Chondrocyte (in vitro differentiated cells): ENCODE measurements at regions not wholly inside any gene's neighbourhood (a gene's known extent, or its start where the extent isn't known, plus 50 kb on each side); places are given as distances from the start of the nearest gene placed in this dataset.

Experiments
- DNase-seq: peaks from one replicate; pipeline ENCODE4 v3.0.0; 2021; ENCODE audit warnings: mixed read lengths, low spot score
- H3K27ac Mint-ChIP-seq: one replicate; pipeline ENCODE4 v1.8.0; 2021; ENCODE audit warnings: mild to moderate bottlenecking, moderate library complexity, mixed read lengths; ENCODE audit not compliant: unreplicated experiment
- H3K27me3 Mint-ChIP-seq: 2 replicates; pipeline ENCODE4 v1.8.0; 2021; ENCODE audit warnings: low read depth, mixed read lengths
- H3K36me3 Mint-ChIP-seq: 2 replicates; pipeline ENCODE4 v1.8.0; 2021; ENCODE audit warnings: low read depth, mixed read lengths
- H3K4me1 Mint-ChIP-seq: 2 replicates; pipeline ENCODE4 v1.8.0; 2021; ENCODE audit warnings: low read depth, mild to moderate bottlenecking, mixed read lengths
- H3K4me3 Mint-ChIP-seq: one replicate; pipeline ENCODE4 v1.8.0; 2021; ENCODE audit warnings: mild to moderate bottlenecking, moderate library complexity, mixed read lengths; ENCODE audit not compliant: unreplicated experiment
- H3K9me3 Mint-ChIP-seq: 2 replicates; pipeline ENCODE4 v1.8.0; 2021; ENCODE audit warnings: low read depth, mixed read lengths
- TF ChIP-seq, protein P1 (sequence below): fragments of 200-600 bp; sonication (generic); IDR thresholded peaks from 2 replicates; pipeline ENCODE4 v1.5.0; 2021; ENCODE audit warnings: antibody characterized with exemption, mild to moderate bottlenecking, moderate library complexity

DNA sequence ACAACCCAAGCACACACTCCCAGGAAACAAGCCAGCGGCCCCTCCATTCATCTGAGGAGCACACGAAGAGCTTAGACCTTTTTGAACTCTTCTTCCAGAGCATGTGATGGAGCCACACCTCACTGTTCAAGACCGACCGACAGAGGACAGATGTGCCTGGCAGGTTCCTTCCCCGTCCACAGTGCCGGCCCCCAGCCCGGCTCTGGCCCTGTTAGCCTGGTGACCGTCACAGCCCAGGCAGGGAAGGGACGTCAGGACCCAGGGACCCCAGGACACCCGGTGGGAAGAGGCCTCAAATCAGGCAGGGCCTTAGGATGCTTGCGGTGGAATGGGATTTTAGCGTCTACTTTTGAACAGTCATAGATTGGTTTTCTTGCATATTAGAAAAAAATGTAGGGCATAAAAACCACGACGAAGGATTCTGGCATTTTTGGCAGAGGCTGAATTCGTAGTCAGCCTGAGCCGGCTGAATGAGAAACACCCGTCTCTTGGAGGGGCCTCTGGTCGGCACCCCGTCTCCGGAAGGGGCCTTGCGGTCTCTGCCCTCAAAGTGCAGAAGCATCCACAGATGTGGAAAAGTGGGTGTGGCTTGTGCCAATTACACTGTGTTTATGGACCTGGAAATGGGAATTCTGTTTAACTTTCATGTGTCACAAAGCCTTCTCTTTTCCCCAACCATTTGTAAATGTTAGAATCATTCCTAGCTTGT lies 79.3 kb downstream of the SIK1 start:
- Mint-ChIP-seq H3K27ac (no peak overlapping the region), H3K36me3 (no peaks in the 10 kb centered on the region), H3K9me3 (no peaks in the 10 kb centered on the region)

GRCh38 chr21:43346551-43346950 lies 80.4 kb downstream of the SIK1 start:
- H3K27ac Mint-ChIP-seq: no peak overlapping the region
- H3K9me3 Mint-ChIP-seq: no peaks in the 10 kb centered on the region
- no peaks in the 10 kb centered on the region for H3K36me3 Mint-ChIP-seq
- DNase-seq: no peak
- H3K4me1 Mint-ChIP-seq: peaks cover 23% of the 10 kb centered on the region
- H3K4me3 Mint-ChIP-seq: no peak overlapping the region
- TF ChIP-seq, protein P1, sequence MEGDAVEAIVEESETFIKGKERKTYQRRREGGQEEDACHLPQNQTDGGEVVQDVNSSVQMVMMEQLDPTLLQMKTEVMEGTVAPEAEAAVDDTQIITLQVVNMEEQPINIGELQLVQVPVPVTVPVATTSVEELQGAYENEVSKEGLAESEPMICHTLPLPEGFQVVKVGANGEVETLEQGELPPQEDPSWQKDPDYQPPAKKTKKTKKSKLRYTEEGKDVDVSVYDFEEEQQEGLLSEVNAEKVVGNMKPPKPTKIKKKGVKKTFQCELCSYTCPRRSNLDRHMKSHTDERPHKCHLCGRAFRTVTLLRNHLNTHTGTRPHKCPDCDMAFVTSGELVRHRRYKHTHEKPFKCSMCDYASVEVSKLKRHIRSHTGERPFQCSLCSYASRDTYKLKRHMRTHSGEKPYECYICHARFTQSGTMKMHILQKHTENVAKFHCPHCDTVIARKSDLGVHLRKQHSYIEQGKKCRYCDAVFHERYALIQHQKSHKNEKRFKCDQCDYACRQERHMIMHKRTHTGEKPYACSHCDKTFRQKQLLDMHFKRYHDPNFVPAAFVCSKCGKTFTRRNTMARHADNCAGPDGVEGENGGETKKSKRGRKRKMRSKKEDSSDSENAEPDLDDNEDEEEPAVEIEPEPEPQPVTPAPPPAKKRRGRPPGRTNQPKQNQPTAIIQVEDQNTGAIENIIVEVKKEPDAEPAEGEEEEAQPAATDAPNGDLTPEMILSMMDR: no peak
- H3K27me3 Mint-ChIP-seq: no peaks in the 10 kb centered on the region

More for the DNA sequence above, 79.3 kb downstream of the SIK1 start:
- Mint-ChIP-seq H3K4me1 (peaks cover 20% of the 10 kb centered on the region), H3K27me3 (no peaks in the 10 kb centered on the region), H3K4me3 (no peak overlapping the region)
- DNase-seq: no peak
- TF ChIP-seq, protein P1: no peak

- no peaks in the 10 kb centered on the region for H3K36me3 Mint-ChIP-seq
- no peak overlapping the region for H3K4me3 Mint-ChIP-seq
- H3K4me1 Mint-ChIP-seq: peaks cover 24% of the 10 kb centered on the region
- H3K27me3 Mint-ChIP-seq: no peaks in the 10 kb centered on the region
- H3K9me3 Mint-ChIP-seq: no peaks in the 10 kb centered on the region
- no peak for DNase-seq
- H3K27ac Mint-ChIP-seq: no peak overlapping the region
- TF ChIP-seq, protein P1: no peak
These were observed 81.1 kb downstream of the SIK1 start for GRCh38 chr21:43345746-43346409.

GRCh38 chr21:43345046-43345745 lies 81.7 kb downstream of the SIK1 start:
- no peak for DNase-seq
- Mint-ChIP-seq H3K4me3 (no peak overlapping the region), H3K27me3 (no peaks in the 10 kb centered on the region), H3K4me1 (peaks cover 30% of the 10 kb centered on the region), H3K27ac (no peak overlapping the region), H3K36me3 (no peaks in the 10 kb centered on the region), H3K9me3 (no peaks in the 10 kb centered on the region)
- TF ChIP-seq, protein P1: no peak
